Caco-2 (cell line): ENCODE measurements at regions not wholly inside any gene's neighbourhood (a gene's known extent, or its start where the extent isn't known, plus 50 kb on each side); places are given as distances from the start of the nearest gene placed in this dataset.

Experiments used
- BruUV-seq: library from RNA; stranded (reverse); fragments of 400-500 nt; replicated peaks from 2 replicates; lab custom pipeline; 2021; lab: Mats Ljungman, UMichigan
- CTCF ChIA-PET: fragments of 300-600 bp; sonication (Branson Sonifier 250); formaldehyde crosslinking; loops from one replicate; lab custom pipeline; 2022; ENCODE audit warnings: antibody characterized with exemption; lab: Charles Lee
- POLR2A ChIA-PET: fragments of 300-600 bp; sonication (Branson Sonifier 250); formaldehyde crosslinking; loops from one replicate; lab custom pipeline; 2022; ENCODE audit warnings: antibody characterized with exemption; lab: Charles Lee
- DNase-seq, 2 experiments: peaks; one replicate each; pipeline versions ENCODE4 v3.0.0 to v3.0.0-alpha.2; 2020 to 2022
- H3K27me3 ChIP-seq: replicated peaks from 2 replicates; pipeline ENCODE4 v1.6.0; 2011; ENCODE audit warnings: low read length; ENCODE audit not compliant: control insufficient read depth, insufficient read depth
- H3K36me3 ChIP-seq: 2 replicates; pipeline ENCODE4 v1.5.1; 2011; ENCODE audit warnings: low read length; ENCODE audit not compliant: control insufficient read depth, insufficient read depth
- H3K4me1 ChIP-seq: fragments of 250-450 bp; sonication (Bioruptor Pico); 2 replicates; pipeline ENCODE4 v1.5.1; 2020; ENCODE audit warnings: mild to moderate bottlenecking
- H3K4me3 ChIP-seq: 2 replicates; pipeline ENCODE4 v1.5.1; 2011; ENCODE audit warnings: low read depth, mild to moderate bottlenecking, control low read depth, low read length
- H3K9me3 ChIP-seq: fragments of 250-450 bp; sonication (Bioruptor Pico); 2 replicates; pipeline ENCODE4 v1.5.1; 2020; ENCODE audit warnings: mild to moderate bottlenecking, moderate library complexity
- H3K27ac Mint-ChIP-seq: one replicate; pipeline ENCODE4 v1.8.0; 2022; ENCODE audit warnings: mixed read lengths; ENCODE audit not compliant: unreplicated experiment
- H3K27me3 Mint-ChIP-seq: one replicate; pipeline ENCODE4 v1.8.0; 2022; ENCODE audit warnings: mixed read lengths; ENCODE audit not compliant: insufficient read depth, unreplicated experiment
- H3K36me3 Mint-ChIP-seq: one replicate; pipeline ENCODE4 v1.8.0; 2022; ENCODE audit warnings: mild to moderate bottlenecking, mixed read lengths; ENCODE audit not compliant: insufficient read depth, unreplicated experiment
- H3K4me1 Mint-ChIP-seq: one replicate; pipeline ENCODE4 v1.8.0; 2022; ENCODE audit warnings: low read depth, mixed read lengths; ENCODE audit not compliant: unreplicated experiment
- H3K4me3 Mint-ChIP-seq: one replicate; pipeline ENCODE4 v1.8.0; 2022; ENCODE audit warnings: mild to moderate bottlenecking, moderate library complexity, mixed read lengths; ENCODE audit not compliant: unreplicated experiment
- H3K9me3 Mint-ChIP-seq: one replicate; pipeline ENCODE4 v1.8.0; 2022; ENCODE audit warnings: mixed read lengths; ENCODE audit not compliant: unreplicated experiment
- CTCF ChIP-seq, 2 experiments: fragments of 200-600 bp in 1 of 2; IDR thresholded peaks; 1 replicate in 1 of 2; 2 replicates in 1 of 2; pipeline versions ENCODE4 v1.5.1 to v1.8.0; 2011 to 2022; ENCODE audit warnings: antibody characterized with exemption in 1 of 2, control low read depth in 1 of 2, inconsistent platforms in 1 of 2, low read depth in 1 of 2, low read length in 1 of 2, mild to moderate bottlenecking in 1 of 2, moderate library complexity in 1 of 2; ENCODE audit not compliant: insufficient read depth in 1 of 2, severe bottlenecking in 1 of 2, unreplicated experiment in 1 of 2
- intact Hi-C: fragments of 100-400 bp; cut with micrococcal nuclease; formaldehyde crosslinking; loops from one replicate; pipeline ENCODE4 v1.10.0; 2022; ENCODE audit not compliant: unreplicated experiment

GRCh38 chrX:97756879-97757278 lies 873.2 kb downstream of the RPA4 start:
- Histone ChIP-seq H3K4me1 (no peaks in the 10 kb centered on the region), H3K27me3 (no peaks in the 10 kb centered on the region), H3K36me3 (no peaks in the 10 kb centered on the region), H3K9me3 (no peaks in the 10 kb centered on the region), H3K4me3 (no peak overlapping the region)
- ChIA-PET POLR2A (no interaction called here), CTCF (no interaction called here)
- Mint-ChIP-seq H3K4me1 (no peaks in the 10 kb centered on the region), H3K36me3 (no peaks in the 10 kb centered on the region), H3K27me3 (no peaks in the 10 kb centered on the region), H3K27ac (no peak overlapping the region), H3K9me3 (no peaks in the 10 kb centered on the region), H3K4me3 (no peak overlapping the region)
- no peak for DNase-seq
- TF ChIP-seq CTCF (IDR thresholded peaks at IDR 0.05; ENCODE audit: insufficient read depth in 1 of 2, low read depth in 1 of 2, low read length in 1 of 2, severe bottlenecking in 1 of 2, unreplicated experiment in 1 of 2) = no peak
- intact Hi-C loops = no loop called here
- BruUV-seq = no TSS peak

- CTCF ChIA-PET = no interaction called here
- H3K36me3 Mint-ChIP-seq = no peaks in the 10 kb centered on the region
- POLR2A ChIA-PET = no interaction called here
These were observed 879.7 kb downstream of the RPA4 start for GRCh38 chrX:97763391-97763790.

GRCh38 chrX:97763981-97764380 lies 880.3 kb downstream of the RPA4 start:
- CTCF ChIA-PET = no interaction called here
- no peak overlapping the region for H3K27ac Mint-ChIP-seq

More at GRCh38 chrX:97763391-97763790, 879.7 kb downstream of the RPA4 start:
- no peaks in the 10 kb centered on the region for H3K9me3 Mint-ChIP-seq
- no TSS peak for BruUV-seq
- intact Hi-C loops = no loop called here
- Histone ChIP-seq H3K27me3 (no peaks in the 10 kb centered on the region), H3K9me3 (no peaks in the 10 kb centered on the region), H3K4me3 (no peak overlapping the region), H3K4me1 (no peaks in the 10 kb centered on the region), H3K36me3 (no peaks in the 10 kb centered on the region)
- H3K27me3 Mint-ChIP-seq = no peaks in the 10 kb centered on the region
- no peak overlapping the region for H3K27ac Mint-ChIP-seq
- no peak overlapping the region for H3K4me3 Mint-ChIP-seq
- H3K4me1 Mint-ChIP-seq = no peaks in the 10 kb centered on the region
- DNase-seq = no peak
- no peak for TF ChIP-seq CTCF (IDR thresholded peaks at IDR 0.05; ENCODE audit: insufficient read depth in 1 of 2, low read depth in 1 of 2, low read length in 1 of 2, severe bottlenecking in 1 of 2, unreplicated experiment in 1 of 2)

More at GRCh38 chrX:97763981-97764380, 880.3 kb downstream of the RPA4 start:
- Histone ChIP-seq H3K9me3 (no peaks in the 10 kb centered on the region), H3K36me3 (no peaks in the 10 kb centered on the region), H3K4me3 (no peak overlapping the region), H3K4me1 (no peaks in the 10 kb centered on the region), H3K27me3 (no peaks in the 10 kb centered on the region)
- no TSS peak for BruUV-seq
- no peak for DNase-seq
- Mint-ChIP-seq H3K9me3 (no peaks in the 10 kb centered on the region), H3K27me3 (no peaks in the 10 kb centered on the region), H3K4me1 (no peaks in the 10 kb centered on the region), H3K4me3 (no peak overlapping the region), H3K36me3 (no peaks in the 10 kb centered on the region)
- POLR2A ChIA-PET = no interaction called here
- intact Hi-C loops = no loop called here
- TF ChIP-seq CTCF (IDR thresholded peaks at IDR 0.05; ENCODE audit: insufficient read depth in 1 of 2, low read depth in 1 of 2, low read length in 1 of 2, severe bottlenecking in 1 of 2, unreplicated experiment in 1 of 2) = no peak
